Activated CD4-positive, alpha-beta memory T cell treated with anti-CD3 and anti-CD28 coated beads, Interleukin-2, amount 10 ng/mL, durations not matched to agents 7 days and 5 days (primary cell): ENCODE measurements at regions not wholly inside any gene's neighbourhood (a gene's known extent, or its start where the extent isn't known, plus 50 kb on each side); places are given as distances from the start of the nearest gene placed in this dataset.

Experiments used
- CTCF ChIA-PET: fragments of 350-600 bp; sonication (Branson Sonifier 250); formaldehyde crosslinking; loops from one replicate; lab custom pipeline; 2021; ENCODE audit warnings: antibody characterized with exemption, inconsistent platforms; lab: Charles Lee
- POLR2A ChIA-PET: fragments of 350-600 bp; sonication (Branson Sonifier 250); formaldehyde crosslinking; loops from one replicate; lab custom pipeline; 2021; ENCODE audit warnings: antibody characterized with exemption; lab: Charles Lee
- DNase-seq: peaks from one replicate; pipeline ENCODE4 v3.0.0-alpha.2; 2020
- H3K27ac Mint-ChIP-seq: one replicate; pipeline ENCODE4 v1.8.0; 2021; ENCODE audit warnings: mild to moderate bottlenecking, mixed read lengths
- H3K27me3 Mint-ChIP-seq: one replicate; pipeline ENCODE4 v1.8.0; 2021; ENCODE audit warnings: mixed read lengths
- H3K36me3 Mint-ChIP-seq: one replicate; pipeline ENCODE4 v1.8.0; 2021; ENCODE audit warnings: low read depth, mixed read lengths
- H3K4me1 Mint-ChIP-seq: one replicate; pipeline ENCODE4 v1.8.0; 2021; ENCODE audit warnings: mixed read lengths
- H3K4me3 Mint-ChIP-seq: one replicate; pipeline ENCODE4 v1.8.0; 2021; ENCODE audit warnings: mild to moderate bottlenecking, mixed read lengths
- H3K9me3 Mint-ChIP-seq: one replicate; pipeline ENCODE4 v1.8.0; 2021; ENCODE audit warnings: mixed read lengths

DNA sequence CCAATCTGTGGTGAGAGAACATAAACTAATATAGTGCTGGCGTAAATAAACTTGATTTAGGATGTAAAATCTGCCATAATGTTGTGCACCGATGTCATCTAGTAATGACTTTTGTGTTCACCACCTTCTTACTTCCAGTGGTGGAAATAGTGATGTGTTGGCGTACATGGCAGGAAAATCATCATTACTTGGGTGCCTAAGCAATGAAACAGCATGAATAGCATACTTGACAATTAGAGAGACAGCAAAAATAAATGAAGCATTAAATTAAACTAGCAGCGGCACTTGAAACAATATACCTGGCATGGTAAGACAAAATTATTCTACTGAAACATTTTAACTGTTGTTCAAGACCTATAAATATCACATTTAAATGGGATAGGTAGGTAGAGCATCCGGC is 73.2 kb upstream of the DSC1 start:
- DNase-seq: no peak
- H3K4me1 Mint-ChIP-seq: no peaks in the 10 kb centered on the region
- H3K4me3 Mint-ChIP-seq: no peak overlapping the region
- H3K27me3 Mint-ChIP-seq: no peaks in the 10 kb centered on the region
- ChIA-PET POLR2A (no interaction called here), CTCF (no interaction called here)
- H3K9me3 Mint-ChIP-seq: peaks cover 3% of the 10 kb centered on the region
- no peaks in the 10 kb centered on the region for H3K36me3 Mint-ChIP-seq
- no peak overlapping the region for H3K27ac Mint-ChIP-seq

- no peaks in the 10 kb centered on the region for H3K4me1 Mint-ChIP-seq
- DNase-seq: no peak
- no peak overlapping the region for H3K27ac Mint-ChIP-seq
- no peak overlapping the region for H3K4me3 Mint-ChIP-seq
- POLR2A ChIA-PET: no interaction called here
- CTCF ChIA-PET: no interaction called here
- no peaks in the 10 kb centered on the region for H3K36me3 Mint-ChIP-seq
- no peaks in the 10 kb centered on the region for H3K27me3 Mint-ChIP-seq
- H3K9me3 Mint-ChIP-seq: peaks cover 3% of the 10 kb centered on the region
Observed at GRCh38 chr18:31237142-31237541, 74.5 kb upstream of the DSC1 start.

- no peaks in the 10 kb centered on the region for H3K27me3 Mint-ChIP-seq
- no peak overlapping the region for H3K27ac Mint-ChIP-seq
- H3K36me3 Mint-ChIP-seq: no peaks in the 10 kb centered on the region
- H3K4me1 Mint-ChIP-seq: no peaks in the 10 kb centered on the region
- peaks cover 5% of the 10 kb centered on the region for H3K9me3 Mint-ChIP-seq
- POLR2A ChIA-PET: no interaction called here
- no peak overlapping the region for H3K4me3 Mint-ChIP-seq
- no peak for DNase-seq
- CTCF ChIA-PET: no interaction called here
Observed at GRCh38 chr18:31241425-31241824, 76.5 kb upstream of the DSG1 start.

GRCh38 chr18:31241900-31242409 is 76.0 kb upstream of the DSG1 start:
- ChIA-PET CTCF (no interaction called here), POLR2A (no interaction called here)
- peaks cover 5% of the 10 kb centered on the region for H3K9me3 Mint-ChIP-seq
- no peaks in the 10 kb centered on the region for H3K4me1 Mint-ChIP-seq
- H3K4me3 Mint-ChIP-seq: no peak overlapping the region
- no peak overlapping the region for H3K27ac Mint-ChIP-seq
- no peak for DNase-seq
- H3K36me3 Mint-ChIP-seq: no peaks in the 10 kb centered on the region
- H3K27me3 Mint-ChIP-seq: no peaks in the 10 kb centered on the region

GRCh38 chr18:31243740-31244512 is 74.0 kb upstream of the DSG1 start:
- ChIA-PET POLR2A (no interaction called here), CTCF (no interaction called here)
- peaks cover 5% of the 10 kb centered on the region for H3K9me3 Mint-ChIP-seq
- H3K27me3 Mint-ChIP-seq: no peaks in the 10 kb centered on the region
- DNase-seq: no peak
- H3K36me3 Mint-ChIP-seq: no peaks in the 10 kb centered on the region
- no peak overlapping the region for H3K4me3 Mint-ChIP-seq
- H3K4me1 Mint-ChIP-seq: no peaks in the 10 kb centered on the region
- H3K27ac Mint-ChIP-seq: no peak overlapping the region

DNA sequence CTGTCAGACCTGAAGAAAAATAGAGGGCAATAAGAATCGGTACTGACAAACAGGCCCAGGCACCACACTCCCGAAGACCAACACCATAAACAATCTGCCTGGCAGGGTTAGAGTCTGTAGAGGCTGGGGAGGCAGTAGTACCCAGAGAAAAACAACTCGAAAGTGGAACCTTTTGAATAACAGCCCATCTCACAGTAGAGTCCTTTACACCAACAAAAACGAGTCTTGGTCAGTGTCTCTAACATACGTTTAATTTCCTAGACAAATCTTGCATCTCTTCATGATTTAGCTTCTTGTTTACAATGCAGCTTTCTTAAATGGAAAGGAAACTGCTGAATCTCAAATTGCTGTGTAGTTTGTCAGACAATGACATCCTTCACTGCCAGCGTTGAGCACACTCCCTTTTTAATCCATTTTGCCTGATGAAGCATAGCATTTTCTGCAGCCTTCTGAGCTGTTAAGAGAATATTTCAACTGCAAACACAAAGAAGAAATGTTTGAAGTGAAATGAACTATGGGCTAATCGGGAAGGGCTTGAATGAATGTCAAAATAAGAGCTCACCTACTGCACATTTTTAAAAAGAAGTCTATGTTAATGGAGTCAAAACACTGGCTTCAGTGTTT is 73.1 kb upstream of the DSG1 start:
- Mint-ChIP-seq H3K9me3 (peaks cover 4% of the 10 kb centered on the region), H3K27ac (no peak overlapping the region), H3K27me3 (no peaks in the 10 kb centered on the region), H3K4me1 (no peaks in the 10 kb centered on the region), H3K4me3 (no peak overlapping the region), H3K36me3 (no peaks in the 10 kb centered on the region)
- no peak for DNase-seq
- CTCF ChIA-PET: no interaction called here
- POLR2A ChIA-PET: no interaction called here

GRCh38 chr18:31245820-31246219 is 72.1 kb upstream of the DSG1 start:
- ChIA-PET POLR2A (no interaction called here), CTCF (no interaction called here)
- peaks cover 4% of the 10 kb centered on the region for H3K9me3 Mint-ChIP-seq
- DNase-seq: no peak
- H3K4me3 Mint-ChIP-seq: no peak overlapping the region
- no peaks in the 10 kb centered on the region for H3K27me3 Mint-ChIP-seq
- H3K4me1 Mint-ChIP-seq: no peaks in the 10 kb centered on the region
- no peak overlapping the region for H3K27ac Mint-ChIP-seq
- H3K36me3 Mint-ChIP-seq: no peaks in the 10 kb centered on the region

GRCh38 chr18:31246460-31246859 is 71.5 kb upstream of the DSG1 start:
- POLR2A ChIA-PET: no interaction called here
- no peak overlapping the region for H3K4me3 Mint-ChIP-seq
- H3K27me3 Mint-ChIP-seq: no peaks in the 10 kb centered on the region
- H3K4me1 Mint-ChIP-seq: no peaks in the 10 kb centered on the region
- DNase-seq: no peak
- H3K36me3 Mint-ChIP-seq: no peaks in the 10 kb centered on the region
- peaks cover 4% of the 10 kb centered on the region for H3K9me3 Mint-ChIP-seq
- CTCF ChIA-PET: no interaction called here
- no peak overlapping the region for H3K27ac Mint-ChIP-seq

DNA sequence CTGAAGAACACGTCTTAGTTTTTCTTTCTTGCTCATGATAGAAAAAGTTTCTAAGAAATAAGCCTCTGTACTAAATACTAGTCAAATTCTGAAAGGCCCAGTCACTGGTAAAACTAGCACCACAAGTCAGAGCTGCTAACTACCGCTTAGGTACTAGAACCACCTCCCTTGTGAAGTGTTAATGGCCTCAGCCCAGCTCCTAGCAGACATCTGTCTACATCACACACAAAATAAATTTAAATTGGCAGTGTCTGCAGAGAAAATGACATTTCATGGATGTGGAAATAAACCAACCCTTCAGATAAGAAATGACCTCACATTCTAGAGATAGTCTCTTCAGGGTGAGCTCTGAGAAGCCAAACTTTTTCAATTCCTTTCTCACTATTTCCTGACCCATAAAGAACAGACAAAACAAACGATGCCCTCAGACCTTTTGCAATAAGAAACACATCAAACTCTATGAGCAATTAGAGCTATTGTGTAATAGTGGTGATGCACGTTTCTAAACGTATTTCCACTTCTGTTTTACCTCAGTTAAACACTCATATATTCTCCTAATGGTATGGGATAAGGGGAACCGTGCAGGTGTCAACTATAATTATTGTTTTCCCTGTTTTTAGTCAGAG is 70.3 kb upstream of the DSG1 start:
- ChIA-PET CTCF (no interaction called here), POLR2A (no interaction called here)
- H3K4me3 Mint-ChIP-seq: no peak overlapping the region
- H3K36me3 Mint-ChIP-seq: no peaks in the 10 kb centered on the region
- DNase-seq: no peak
- no peaks in the 10 kb centered on the region for H3K4me1 Mint-ChIP-seq
- no peak overlapping the region for H3K27ac Mint-ChIP-seq
- no peaks in the 10 kb centered on the region for H3K27me3 Mint-ChIP-seq
- H3K9me3 Mint-ChIP-seq: peaks cover 4% of the 10 kb centered on the region

- no peaks in the 10 kb centered on the region for H3K27me3 Mint-ChIP-seq
- POLR2A ChIA-PET: no interaction called here
- no peaks in the 10 kb centered on the region for H3K4me1 Mint-ChIP-seq
- CTCF ChIA-PET: no interaction called here
- no peak overlapping the region for H3K27ac Mint-ChIP-seq
- no peak overlapping the region for H3K4me3 Mint-ChIP-seq
- DNase-seq: no peak
- no peaks in the 10 kb centered on the region for H3K36me3 Mint-ChIP-seq
- H3K9me3 Mint-ChIP-seq: peaks cover 2% of the 10 kb centered on the region
Observed at GRCh38 chr18:31248783-31249521, 69.0 kb upstream of the DSG1 start.

DNA sequence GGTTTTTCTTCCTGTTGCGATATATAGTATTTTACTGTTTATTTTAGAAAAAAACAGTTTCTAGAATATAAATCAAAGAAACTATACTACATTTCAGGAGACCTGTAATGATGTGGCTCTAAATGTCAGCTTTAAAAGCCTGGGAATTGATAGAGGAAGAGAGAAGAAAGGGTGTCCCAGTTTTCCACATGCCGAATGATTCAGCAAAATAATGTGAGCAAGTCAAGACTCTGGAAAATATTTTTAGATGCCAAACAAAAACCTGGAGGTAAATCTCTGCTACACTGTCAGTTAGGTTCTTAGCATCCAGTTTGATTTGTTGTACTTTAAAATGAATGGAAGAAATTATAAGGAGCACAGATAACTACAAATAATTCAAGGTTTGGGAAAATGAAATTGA is 67.1 kb upstream of the DSG1 start:
- Mint-ChIP-seq H3K4me1 (no peaks in the 10 kb centered on the region), H3K9me3 (peaks cover 4% of the 10 kb centered on the region), H3K27me3 (no peaks in the 10 kb centered on the region), H3K27ac (no peak overlapping the region), H3K4me3 (no peak overlapping the region), H3K36me3 (no peaks in the 10 kb centered on the region)
- POLR2A ChIA-PET: no interaction called here
- DNase-seq: no peak
- CTCF ChIA-PET: no interaction called here

DNA sequence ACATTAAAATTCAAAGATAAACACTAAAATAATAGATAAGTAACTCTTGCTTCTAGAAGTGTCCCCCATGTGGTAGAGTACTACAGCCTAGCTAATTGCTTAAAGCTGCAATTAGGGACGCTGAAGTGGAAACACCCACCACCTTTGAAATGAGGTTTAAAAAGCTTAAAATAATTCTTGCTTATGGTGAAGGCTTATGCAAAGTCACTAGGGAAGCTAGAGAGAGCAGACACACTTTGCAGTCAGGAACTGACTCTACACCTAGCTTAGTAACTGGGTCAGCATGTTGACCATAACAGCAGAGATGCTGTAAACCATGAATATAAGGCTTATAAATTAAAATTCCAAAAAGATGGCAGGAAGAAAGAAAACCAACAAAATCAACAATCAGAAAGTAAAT is 65.4 kb upstream of the DSG1 start:
- Mint-ChIP-seq H3K27me3 (no peaks in the 10 kb centered on the region), H3K27ac (no peak overlapping the region), H3K36me3 (no peaks in the 10 kb centered on the region), H3K4me1 (no peaks in the 10 kb centered on the region), H3K9me3 (peaks cover 4% of the 10 kb centered on the region), H3K4me3 (no peak overlapping the region)
- ChIA-PET POLR2A (no interaction called here), CTCF (no interaction called here)
- DNase-seq: no peak

GRCh38 chr18:31255953-31256352 is 62.0 kb upstream of the DSG1 start:
- CTCF ChIA-PET: no interaction called here

More at GRCh38 chr18:31255953-31256352, 62.0 kb upstream of the DSG1 start:
- H3K36me3 Mint-ChIP-seq: no peaks in the 10 kb centered on the region
- no peak overlapping the region for H3K4me3 Mint-ChIP-seq
- no peak overlapping the region for H3K27ac Mint-ChIP-seq
- no peaks in the 10 kb centered on the region for H3K27me3 Mint-ChIP-seq
- H3K9me3 Mint-ChIP-seq: peaks cover 2% of the 10 kb centered on the region
- POLR2A ChIA-PET: no interaction called here
- no peak for DNase-seq
- H3K4me1 Mint-ChIP-seq: no peaks in the 10 kb centered on the region
